Transverse colon (tissue), 3 donors: ENCODE measurements at regions not wholly inside any gene's neighbourhood (a gene's known extent, or its start where the extent isn't known, plus 50 kb on each side); places are given as distances from the start of the nearest gene placed in this dataset.

ENCODE experiments used
- CTCF ChIP-seq, 5 experiments: fragments of 200-600 bp in 3 of 5; fragments of 450-650 bp in 2 of 5; sonication (generic) in 3 of 5; IDR thresholded peaks; 1 replicate in 2 of 5; 2 replicates in 3 of 5; pipeline ENCODE4 v1.5.1; 2016 to 2017; ENCODE audit warnings: antibody characterized with exemption in 5 of 5, inconsistent platforms in 3 of 5, mild to moderate bottlenecking in 2 of 5, moderate library complexity in 1 of 5
- POLR2A ChIP-seq: fragments of 450-650 bp; IDR thresholded peaks from one replicate; pipeline ENCODE4 v1.6.1; 2016; ENCODE audit warnings: antibody characterized with exemption, mild to moderate bottlenecking, moderate library complexity

GRCh38 chr7:9691286-9691685, 1257.9 kb downstream of the NXPH1 start:
- TF ChIP-seq CTCF (IDR thresholded peaks at IDR 0.05) (no peak), POLR2A (no peak)
